ENCODE measurements at regions not wholly inside any gene's neighbourhood (a gene's known extent, or its start where the extent isn't known, plus 50 kb on each side); places are given as distances from the start of the nearest gene placed in this dataset.
"Not testable (repeated sequence)": the region's sequence is repeated elsewhere in the genome, so short reads cannot be mapped to it uniquely, and the experiment has no call there.

GRCh38 chr10:22821921-22822320, 105.9 kb upstream of the ARMC3 start:
- not testable (repeated sequence) for TF ChIP-seq POLR2A, CTCF, POLR2AphosphoS5, EP300 (IDR thresholded peaks at IDR 0.05)
